K562 (cell line): ENCODE measurements at regions not wholly inside any gene's neighbourhood (a gene's known extent, or its start where the extent isn't known, plus 50 kb on each side); places are given as distances from the start of the nearest gene placed in this dataset.

Experiments
- ATAC-seq: fragments of 200-7000 bp; cut with Tn5 transposase; 3 replicates; pipeline ENCODE4 v1.9.1; 2020; ENCODE audit warnings: moderate library complexity
- BruUV-seq: library from RNA; stranded (reverse); fragments of 400-500 nt; replicated peaks from 2 replicates; lab custom pipeline; 2021; lab: Mats Ljungman, UMichigan
- CTCF ChIA-PET: fragments of 300-600 bp; formaldehyde crosslinking; extraction: SDS; loops from one replicate; lab custom pipeline; 2021; ENCODE audit warnings: low intra/inter-chr PET ratio; lab: Yijun Ruan, JAX
- POLR2A ChIA-PET: fragments of 300-600, 350-650 bp; sonication (Branson Sonifier 250); formaldehyde crosslinking; extraction: SDS; loops from one replicate; lab custom pipeline; 2021; ENCODE audit warnings: antibody characterized with exemption, inconsistent platforms; lab: Yijun Ruan, JAX
- DNase-seq, 4 experiments: peaks; one replicate each; pipeline versions ENCODE4 v3.0.0 to v3.0.0-alpha.2; 2011 to 2018; ENCODE audit warnings: low spot score in 3 of 4, mixed read lengths in 3 of 4; ENCODE audit errors: extremely low read depth in 1 of 4
- FAIRE-seq: peaks from 2 replicates; lab custom pipeline; 2011; peaks lifted over from hg19 to GRCh38; lab: Jason Lieb, UNC
- H2AFZ ChIP-seq: 2 replicates; pipeline ENCODE4 v1.6.0; 2011; ENCODE audit warnings: low read depth, low read length, control low read depth, inconsistent platforms
- H3K27ac ChIP-seq: fragments of 200-600 bp; 3 replicates; pipeline ENCODE4 v1.8.0; 2011; ENCODE audit warnings: low read depth, mild to moderate bottlenecking, control low read depth, inconsistent platforms, low read length, moderate library complexity, mixed read lengths; ENCODE audit errors: extremely low read depth
- H3K27me3 ChIP-seq, 2 experiments: fragments of 300-600 bp in 1 of 2; 2 replicates in 1 of 2; 3 replicates in 1 of 2; pipeline versions ENCODE4 v1.6.0 to v1.8.0; 2011; ENCODE audit warnings: inconsistent platforms in 2 of 2, low read length in 2 of 2, mild to moderate bottlenecking in 1 of 2, mixed read lengths in 1 of 2, moderate library complexity in 1 of 2; ENCODE audit not compliant: control insufficient read depth in 2 of 2, insufficient read depth in 2 of 2
- H3K36me3 ChIP-seq: fragments of 300-600 bp; 3 replicates; pipeline ENCODE4 v1.8.0; 2011; ENCODE audit warnings: mild to moderate bottlenecking, low read length, inconsistent platforms; ENCODE audit not compliant: control insufficient read depth, insufficient read depth
- H3K4me1 ChIP-seq, 2 experiments: fragments of 200-600 bp in 1 of 2; replicated peaks in 1 of 2; 2 replicates in 1 of 2; 3 replicates in 1 of 2; pipeline versions ENCODE4 v1.5.1 to v1.8.0; 2011; ENCODE audit warnings: inconsistent platforms in 2 of 2, low read length in 2 of 2, mild to moderate bottlenecking in 1 of 2, mixed read lengths in 1 of 2, moderate library complexity in 1 of 2; ENCODE audit not compliant: control insufficient read depth in 2 of 2, insufficient read depth in 2 of 2
- H3K4me2 ChIP-seq: 2 replicates; pipeline ENCODE4 v1.6.1; 2011; ENCODE audit warnings: low read length, control low read depth, inconsistent platforms, mixed read lengths; ENCODE audit not compliant: insufficient read depth
- H3K4me3 ChIP-seq: fragments of 200-600 bp; sonication (generic), shearing (Covaris generic); 2 replicates; pipeline ENCODE4 v1.5.1; 2016; ENCODE audit warnings: control low read depth, inconsistent platforms
- H3K79me2 ChIP-seq: fragments of 200-600 bp; 3 replicates; pipeline ENCODE4 v1.8.0; 2011; ENCODE audit warnings: low read length, inconsistent platforms; ENCODE audit not compliant: control insufficient read depth, insufficient read depth
- H3K9ac ChIP-seq, 2 experiments: 2 replicates each; pipeline versions ENCODE4 v1.6.0 to v1.6.1; 2011; ENCODE audit warnings: low read depth in 2 of 2, low read length in 2 of 2, control low read depth in 1 of 2, inconsistent platforms in 1 of 2, mild to moderate bottlenecking in 1 of 2, mixed read lengths in 1 of 2; ENCODE audit not compliant: insufficient read depth in 1 of 2
- H3K9me1 ChIP-seq: one replicate; pipeline ENCODE4 v1.6.0; 2011; ENCODE audit warnings: inconsistent platforms, mild to moderate bottlenecking, low read length, moderate library complexity; ENCODE audit not compliant: control insufficient read depth, insufficient read depth
- H3K9me3 ChIP-seq: replicated peaks from 2 replicates; pipeline ENCODE4 v1.5.1; 2011; ENCODE audit warnings: low read depth, low read length, inconsistent platforms; ENCODE audit not compliant: control insufficient read depth, insufficient read depth
- H4K20me1 ChIP-seq: replicated peaks from 2 replicates; pipeline ENCODE4 v1.6.1; 2011; ENCODE audit warnings: low read length, inconsistent platforms, mixed read lengths; ENCODE audit not compliant: control insufficient read depth, insufficient read depth
- BACH1 ChIP-seq: fragments of 200-800 bp; sonication (Bioruptor generic); IDR thresholded peaks from 2 replicates; pipeline ENCODE4 v1.6.1; 2016; ENCODE audit warnings: missing genetic modification characterization, missing compliant biosample characterization
- BHLHE40 ChIP-seq: IDR thresholded peaks from 2 replicates; pipeline ENCODE4 v1.6.1; 2011; ENCODE audit warnings: low read length, improper control_type of control experiment
- CREB1 ChIP-seq, 2 experiments: sonication (generic) in 1 of 2; formaldehyde crosslinking in 1 of 2; IDR thresholded peaks; 2 replicates each; pipeline versions ENCODE4 v1.6.1 to v1.8.0; 2012 to 2022; ENCODE audit warnings: inconsistent platforms in 1 of 2, mild to moderate bottlenecking in 1 of 2, missing genetic modification reagents in 1 of 2, moderate library complexity in 1 of 2
- ESRRA ChIP-seq: fragments of 450-650 bp; IDR thresholded peaks from 2 replicates; pipeline ENCODE4 v1.6.1; 2014; ENCODE audit warnings: low read depth, mild to moderate bottlenecking, moderate library complexity, borderline replicate concordance
- HBP1 ChIP-seq: fragments of 450-650 bp; formaldehyde crosslinking; IDR thresholded peaks from 2 replicates; pipeline ENCODE4 v1.4.0; 2022; ENCODE audit warnings: missing genetic modification characterization
- HMBOX1 ChIP-seq: sonication (generic); IDR thresholded peaks from 2 replicates; pipeline ENCODE4 v1.6.1; 2016
- KDM1A ChIP-seq, 2 experiments: fragments of 450-650 bp; IDR thresholded peaks; 2 replicates each; pipeline ENCODE4 v1.6.1; 2016; ENCODE audit warnings: mild to moderate bottlenecking in 2 of 2
- LARP7 ChIP-seq: fragments of 450-650 bp; IDR thresholded peaks from 2 replicates; pipeline ENCODE4 v1.6.1; 2016
- SAFB ChIP-seq: fragments of 200-400 bp; formaldehyde crosslinking; IDR thresholded peaks from 2 replicates; pipeline ENCODE4 v1.6.1; 2017; ENCODE audit warnings: low read depth, low read length, borderline replicate concordance
- TEAD4 ChIP-seq, 2 experiments: sonication (generic) in 1 of 2; formaldehyde crosslinking in 1 of 2; IDR thresholded peaks; 2 replicates each; pipeline versions ENCODE4 v1.6.1 to v1.8.0; 2012 to 2022; ENCODE audit warnings: borderline replicate concordance in 1 of 2, inconsistent platforms in 1 of 2, low read length in 1 of 2, mild to moderate bottlenecking in 1 of 2, missing genetic modification reagents in 1 of 2
- TOE1 ChIP-seq, 2 experiments: fragments of 450-650 bp in 1 of 2; sonication (generic) in 1 of 2; formaldehyde crosslinking in 1 of 2; IDR thresholded peaks; 2 replicates each; pipeline versions ENCODE4 v1.7.1 to v1.8.0; 2016 to 2022; ENCODE audit warnings: borderline replicate concordance in 2 of 2, mild to moderate bottlenecking in 2 of 2, antibody characterized with exemption in 1 of 2, inconsistent platforms in 1 of 2, low read depth in 1 of 2, missing genetic modification reagents in 1 of 2, moderate library complexity in 1 of 2
- WGBS: fragments of 100-300 bp; shearing (Covaris generic); methylation state at CpG from one replicate; pipeline ENCODE4 v1.1.6; 2016; ENCODE audit warnings: low coverage, mixed read lengths; ENCODE audit not compliant: insufficient coverage; ENCODE audit errors: missing lambda C conversion rate; 5-methylcytosine and 5-hydroxymethylcytosine counted together
- in situ Hi-C: fragments of 300-500 bp; cut with MboI; formaldehyde crosslinking; loops from 4 replicates; pipeline ENCODE4 v1.15.0; 2018; ENCODE audit warnings: inconsistent platforms, mixed read lengths
- intact Hi-C: fragments of 100-400 bp; cut with micrococcal nuclease; formaldehyde crosslinking; loops from 2 replicates; pipeline ENCODE4 v1.14.2; 2022
- TF ChIP-seq, protein P1 (sequence below): fragments of 450-650 bp; IDR thresholded peaks from 2 replicates; pipeline ENCODE4 v1.6.1; 2017; ENCODE audit warnings: antibody characterized with exemption, mild to moderate bottlenecking

- peak; percentile 30; the same call in 1 of the 2 replicates for TF ChIP-seq TOE1 (IDR thresholded peaks at IDR 0.05; ENCODE audit: borderline replicate concordance)
- TF ChIP-seq TOE1 (CRISPR knock-in tag; IDR thresholded peaks at IDR 0.05; ENCODE audit: borderline replicate concordance, low read depth), result no peak
- TF ChIP-seq KDM1A (IDR thresholded peaks at IDR 0.05), result 0 out of 4 replicates have a peak, but pooled peaks of 1 of the 2 experiments have one; percentile 13
- no peak for TF ChIP-seq ESRRA
- 0 out of 2 replicates have a peak, but pooled peaks have one; percentile 30 for TF ChIP-seq HBP1
- TF ChIP-seq LARP7, result peak; percentile 83; the same call in 1 of the 2 replicates
- no peak for TF ChIP-seq BHLHE40
- TF ChIP-seq CREB1 (IDR thresholded peaks at IDR 0.05), result no peak
- TF ChIP-seq CREB1 (CRISPR knock-in tag; IDR thresholded peaks at IDR 0.05), result no peak
These were observed 68.2 kb upstream of the CCDC91 start (continued) for GRCh38 chr12:28121899-28122655.

DNA sequence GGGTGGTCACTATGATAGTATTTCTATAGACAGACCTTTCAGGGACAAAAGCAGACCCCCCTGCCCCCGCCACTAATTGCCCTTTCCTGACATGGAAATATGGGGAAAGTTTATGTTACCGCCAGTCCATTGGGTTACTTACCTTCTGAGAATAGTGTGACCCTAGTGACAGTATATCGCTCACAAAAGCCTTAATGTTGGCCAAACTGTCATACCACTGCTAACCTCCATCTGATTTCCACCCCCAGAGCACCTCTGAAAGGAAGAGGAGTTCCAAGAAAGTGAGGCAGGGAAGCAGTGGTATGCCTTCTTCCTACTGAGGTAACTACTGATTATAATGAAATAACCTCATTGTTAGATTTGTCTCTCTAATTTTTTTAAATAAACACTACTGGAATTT is 67.5 kb upstream of the CCDC91 start:
- H3K27me3 ChIP-seq, result no peaks in the 10 kb centered on the region
- H3K9me1 ChIP-seq, result no peaks in the 10 kb centered on the region
- H4K20me1 ChIP-seq, result no peaks in the 10 kb centered on the region
- H3K9me3 ChIP-seq, result no peaks in the 10 kb centered on the region
- POLR2A ChIA-PET, result no interaction called here
- 8% methylated on average over 3 of the region's 3 CpGs for WGBS
- ATAC-seq, result peak; percentile 89
- H3K27ac ChIP-seq, result peak overlapping the region; percentile 37; the same call in 2 of the 3 replicates
- CTCF ChIA-PET, result no interaction called here
- no peaks in the 10 kb centered on the region for H3K36me3 ChIP-seq
- intact Hi-C loops, result no loop called here
- no peaks in the 10 kb centered on the region for H3K79me2 ChIP-seq
- DNase-seq, result peak in 3 of 4 experiments; percentile 20 to 74 (median 47)
- FAIRE-seq, result peak; percentile 84
- H3K4me3 ChIP-seq, result no peak overlapping the region
- H3K9ac ChIP-seq, result no peak overlapping the region
- H2AFZ ChIP-seq, result peak overlapping the region; percentile 67
- peaks cover 0 to 11% of the 10 kb centered on the region in 2 experiments; a peak in 2 of 5 replicates for H3K4me1 ChIP-seq
- peak overlapping the region; percentile 48; the same call in 1 of the 2 replicates for H3K4me2 ChIP-seq
- no TSS peak for BruUV-seq
- in situ Hi-C loops, result no loop called here
- 0 out of 2 replicates have a peak, but pooled peaks have one; percentile 8 for TF ChIP-seq TEAD4 (IDR thresholded peaks at IDR 0.05; ENCODE audit: low read length)
- no peak for TF ChIP-seq TEAD4 (CRISPR knock-in tag; IDR thresholded peaks at IDR 0.05; ENCODE audit: borderline replicate concordance)
- no peak for TF ChIP-seq BACH1 (tag)
- TF ChIP-seq SAFB, result no peak
- no peak for TF ChIP-seq LARP7
- TF ChIP-seq, protein P1, sequence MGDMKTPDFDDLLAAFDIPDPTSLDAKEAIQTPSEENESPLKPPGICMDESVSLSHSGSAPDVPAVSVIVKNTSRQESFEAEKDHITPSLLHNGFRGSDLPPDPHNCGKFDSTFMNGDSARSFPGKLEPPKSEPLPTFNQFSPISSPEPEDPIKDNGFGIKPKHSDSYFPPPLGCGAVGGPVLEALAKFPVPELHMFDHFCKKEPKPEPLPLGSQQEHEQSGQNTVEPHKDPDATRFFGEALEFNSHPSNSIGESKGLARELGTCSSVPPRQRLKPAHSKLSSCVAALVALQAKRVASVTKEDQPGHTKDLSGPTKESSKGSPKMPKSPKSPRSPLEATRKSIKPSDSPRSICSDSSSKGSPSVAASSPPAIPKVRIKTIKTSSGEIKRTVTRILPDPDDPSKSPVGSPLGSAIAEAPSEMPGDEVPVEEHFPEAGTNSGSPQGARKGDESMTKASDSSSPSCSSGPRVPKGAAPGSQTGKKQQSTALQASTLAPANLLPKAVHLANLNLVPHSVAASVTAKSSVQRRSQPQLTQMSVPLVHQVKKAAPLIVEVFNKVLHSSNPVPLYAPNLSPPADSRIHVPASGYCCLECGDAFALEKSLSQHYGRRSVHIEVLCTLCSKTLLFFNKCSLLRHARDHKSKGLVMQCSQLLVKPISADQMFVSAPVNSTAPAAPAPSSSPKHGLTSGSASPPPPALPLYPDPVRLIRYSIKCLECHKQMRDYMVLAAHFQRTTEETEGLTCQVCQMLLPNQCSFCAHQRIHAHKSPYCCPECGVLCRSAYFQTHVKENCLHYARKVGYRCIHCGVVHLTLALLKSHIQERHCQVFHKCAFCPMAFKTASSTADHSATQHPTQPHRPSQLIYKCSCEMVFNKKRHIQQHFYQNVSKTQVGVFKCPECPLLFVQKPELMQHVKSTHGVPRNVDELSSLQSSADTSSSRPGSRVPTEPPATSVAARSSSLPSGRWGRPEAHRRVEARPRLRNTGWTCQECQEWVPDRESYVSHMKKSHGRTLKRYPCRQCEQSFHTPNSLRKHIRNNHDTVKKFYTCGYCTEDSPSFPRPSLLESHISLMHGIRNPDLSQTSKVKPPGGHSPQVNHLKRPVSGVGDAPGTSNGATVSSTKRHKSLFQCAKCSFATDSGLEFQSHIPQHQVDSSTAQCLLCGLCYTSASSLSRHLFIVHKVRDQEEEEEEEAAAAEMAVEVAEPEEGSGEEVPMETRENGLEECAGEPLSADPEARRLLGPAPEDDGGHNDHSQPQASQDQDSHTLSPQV, result peak; percentile 17; the same call in 1 of the 2 replicates
- 0 out of 2 replicates have a peak, but pooled peaks have one; percentile 47 for TF ChIP-seq HMBOX1
